NCI-H524 (cell line): ENCODE measurements at regions not wholly inside any gene's neighbourhood (a gene's known extent, or its start where the extent isn't known, plus 50 kb on each side); places are given as distances from the start of the nearest gene placed in this dataset.
"Not testable (repeated sequence)": the region's sequence is repeated elsewhere in the genome, so short reads cannot be mapped to it uniquely, and the experiment has no call there.

Experiments used
- DNase-seq, 2 experiments: peaks; one replicate each; lab custom pipeline; 2025; lab: John Stamatoyannopoulos, UW

DNA sequence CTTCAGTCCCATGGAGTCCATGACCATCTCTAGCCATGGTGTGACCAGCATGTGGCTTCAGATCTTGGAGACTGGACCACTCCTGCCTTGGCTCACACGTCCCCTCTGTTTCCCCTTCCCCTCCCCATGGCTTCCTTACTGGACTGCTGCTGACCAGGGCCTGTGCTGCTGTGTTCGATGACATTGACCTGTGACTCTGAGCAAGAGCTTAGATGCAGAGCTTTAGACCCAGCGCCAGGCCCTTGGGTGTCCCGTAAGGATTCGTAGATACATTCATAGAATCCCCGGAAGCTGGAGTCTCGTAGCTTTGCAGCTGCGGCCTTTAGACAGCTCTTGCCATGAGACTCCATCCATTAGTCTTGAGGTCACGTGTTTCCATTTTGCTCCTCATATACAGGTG lies 96.3 kb downstream of the NPIPB11 start:
- not testable (repeated sequence) for DNase-seq

DNA sequence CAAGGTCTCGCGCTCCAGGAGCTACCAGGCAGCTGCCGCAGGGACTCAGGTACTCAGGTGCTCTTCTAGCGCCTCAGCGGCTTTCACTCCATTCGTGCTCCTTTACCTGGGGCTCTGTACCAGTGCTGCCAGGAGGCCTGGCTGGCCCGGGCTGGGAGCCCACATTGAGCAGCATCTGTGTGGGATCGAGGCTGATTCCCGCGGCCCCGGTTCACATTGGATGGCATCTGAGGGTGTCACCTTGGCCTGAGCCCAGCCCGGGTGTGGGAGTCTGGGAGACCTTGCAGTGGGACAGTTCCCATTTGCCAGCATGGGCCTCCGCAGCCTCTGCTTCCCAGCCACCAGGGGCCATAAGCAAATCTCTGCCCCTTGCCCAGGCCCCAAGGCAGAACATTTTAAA lies 96.9 kb downstream of the NPIPB11 start:
- DNase-seq = not testable (repeated sequence)

DNA sequence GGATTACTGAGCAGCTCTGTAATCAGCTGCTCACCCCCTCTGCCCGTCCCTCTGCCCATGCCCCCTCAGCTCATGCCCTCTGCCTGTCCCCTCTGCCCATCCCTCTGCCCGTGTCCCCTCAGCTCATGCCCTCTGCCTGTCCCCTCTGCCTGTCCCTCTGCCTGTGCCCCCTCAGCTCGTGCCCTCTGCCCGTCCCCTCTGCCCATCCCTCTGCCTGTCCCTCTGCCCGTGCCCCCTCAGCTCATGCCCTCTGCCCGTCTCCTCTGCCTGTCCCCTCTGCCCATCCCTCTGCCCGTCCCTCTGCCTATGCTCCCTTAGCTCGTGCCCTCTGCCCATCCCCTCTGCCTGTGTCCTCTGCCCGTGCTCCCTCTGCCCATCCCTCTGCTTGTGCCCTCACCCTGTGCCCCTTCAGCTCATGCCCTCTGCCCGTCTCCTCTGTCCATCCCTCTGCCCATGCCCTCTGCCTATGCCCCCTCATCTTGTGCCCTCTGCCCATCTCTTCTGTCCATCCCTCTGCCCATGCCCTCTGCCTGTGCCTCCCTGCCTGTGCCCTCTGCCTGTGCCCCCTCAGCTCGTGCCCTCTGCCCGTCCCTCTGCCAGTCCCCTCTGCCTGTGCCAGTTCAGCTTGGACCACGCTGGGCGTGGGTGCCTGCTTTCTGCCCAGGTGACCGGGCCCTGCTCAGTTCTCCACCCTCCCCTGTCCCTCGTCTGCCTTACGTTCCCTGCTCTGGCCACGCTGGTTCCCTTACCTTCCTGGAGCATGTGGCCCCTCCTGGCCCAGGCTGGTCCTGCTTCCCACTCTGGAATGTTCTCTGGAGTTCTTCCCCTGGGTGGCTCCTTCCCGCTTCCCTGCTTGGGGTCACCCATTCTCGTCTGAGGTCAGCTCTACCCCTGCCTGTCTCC lies 97.6 kb downstream of the NPIPB11 start:
- DNase-seq = no peak

DNA sequence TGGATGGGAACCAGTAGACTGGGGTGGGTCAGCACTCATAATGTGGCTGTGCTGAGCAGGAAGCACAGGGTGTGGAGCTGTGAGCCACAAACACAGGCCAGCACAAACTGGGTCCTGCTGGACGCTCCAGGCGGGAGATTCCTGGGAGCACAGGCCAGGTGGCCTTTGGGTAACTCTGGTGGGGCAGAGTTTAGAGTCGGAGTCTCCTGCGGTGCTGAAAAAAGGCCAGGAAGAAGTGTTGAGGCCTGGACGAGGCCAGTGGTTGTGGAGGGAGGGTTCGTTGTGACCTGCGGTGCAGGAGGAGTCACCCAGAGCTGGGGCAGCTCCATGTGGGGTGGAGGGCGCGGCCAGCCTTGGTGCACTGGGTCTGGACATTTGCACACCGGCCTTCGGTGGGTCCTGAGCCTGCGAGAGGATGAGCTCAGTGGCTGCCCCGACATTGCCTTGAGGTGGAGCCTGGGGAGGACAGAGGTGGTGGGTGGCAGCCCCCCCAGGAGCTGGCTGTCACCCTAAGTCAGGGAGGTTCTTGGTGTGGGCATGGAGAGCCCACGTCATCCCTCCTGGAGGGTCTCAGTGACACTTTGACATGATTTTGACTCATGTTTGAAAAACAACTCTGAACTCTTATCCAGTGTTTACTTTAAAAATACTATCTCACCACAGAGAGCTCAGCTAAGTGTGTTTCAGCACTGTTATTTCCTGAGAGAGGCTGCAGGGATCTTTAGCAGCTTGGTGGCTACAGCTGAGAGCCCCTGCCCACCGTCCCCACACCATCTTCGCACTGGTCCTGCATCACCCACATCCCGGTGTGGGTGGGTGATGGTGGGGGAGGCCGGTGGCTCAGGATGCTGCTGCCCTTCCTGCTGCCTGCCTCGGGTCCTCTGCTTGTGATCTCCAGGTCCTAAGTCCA lies 98.7 kb downstream of the NPIPB11 start:
- no peak for DNase-seq

DNA sequence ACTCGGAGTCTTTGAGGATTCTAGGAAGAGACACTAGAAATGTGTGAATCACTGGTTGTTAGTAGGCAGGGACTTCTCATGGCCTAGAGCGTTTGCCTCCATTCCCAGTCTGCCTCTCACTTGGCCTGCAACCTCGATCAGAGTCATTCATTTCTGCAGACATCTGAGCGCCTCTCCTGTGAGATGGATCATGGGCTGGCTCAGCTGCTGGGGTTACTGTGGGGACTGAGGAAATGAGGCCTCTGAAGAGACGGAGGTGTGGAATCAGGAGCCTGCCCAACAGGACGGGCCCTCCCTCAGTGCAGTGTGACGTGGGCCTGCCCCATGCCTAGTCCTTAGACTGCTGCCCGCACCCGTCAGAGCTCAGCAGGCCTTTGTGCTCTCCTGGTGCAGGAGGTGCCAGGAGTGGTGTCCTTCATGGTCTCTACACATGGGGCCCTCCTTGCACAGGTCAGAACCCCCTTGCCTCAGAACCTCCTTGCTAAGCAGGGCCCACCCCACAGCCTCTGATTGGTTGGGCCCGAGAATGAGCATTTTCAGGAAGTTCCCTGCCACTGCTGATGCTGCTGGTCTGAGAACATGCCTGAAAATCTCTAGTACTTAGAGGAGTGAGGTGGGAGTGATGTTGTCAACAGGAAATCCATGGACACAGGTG lies 99.4 kb downstream of the NPIPB11 start:
- no peak for DNase-seq

DNA sequence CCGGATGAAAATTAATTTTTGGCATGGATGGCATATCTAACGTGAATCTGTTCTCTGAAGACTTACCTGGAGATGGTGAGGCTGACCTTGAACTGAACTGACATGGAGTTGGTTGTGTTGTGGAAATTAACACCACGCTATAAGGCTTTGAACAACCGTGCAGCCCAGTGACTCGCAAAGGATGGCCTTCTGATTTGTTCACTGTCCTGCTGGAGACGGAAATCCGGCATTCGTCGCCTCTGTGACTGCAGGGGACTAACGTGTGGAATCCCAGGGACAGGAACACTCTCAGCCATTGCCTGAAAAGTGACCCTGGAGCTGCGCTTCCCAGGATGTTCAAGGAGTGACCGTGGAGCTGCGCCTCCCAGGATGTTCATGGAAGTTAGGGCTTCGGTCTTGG lies 100.3 kb downstream of the NPIPB11 start:
- no peak for DNase-seq

DNA sequence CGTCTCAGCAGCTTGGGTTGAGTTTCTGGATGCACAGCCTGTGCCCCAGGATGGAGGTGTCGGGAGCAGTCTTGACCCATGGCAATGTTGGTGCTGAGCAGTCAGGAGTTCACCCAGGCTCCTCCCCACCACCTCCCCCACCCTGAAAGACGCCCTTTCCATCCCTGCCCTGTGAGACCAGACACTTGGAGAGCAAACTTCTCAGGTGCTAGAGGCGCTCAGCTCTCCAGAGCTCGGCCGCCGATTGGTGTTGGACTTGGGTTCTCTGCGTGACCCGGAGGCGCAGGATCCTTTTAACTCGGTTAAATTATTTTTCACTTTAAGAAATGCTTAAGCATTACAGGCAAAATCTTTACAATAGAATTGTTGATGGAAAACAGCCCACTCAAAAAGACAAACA lies 101.5 kb downstream of the NPIPB11 start:
- not testable (repeated sequence) for DNase-seq

DNA sequence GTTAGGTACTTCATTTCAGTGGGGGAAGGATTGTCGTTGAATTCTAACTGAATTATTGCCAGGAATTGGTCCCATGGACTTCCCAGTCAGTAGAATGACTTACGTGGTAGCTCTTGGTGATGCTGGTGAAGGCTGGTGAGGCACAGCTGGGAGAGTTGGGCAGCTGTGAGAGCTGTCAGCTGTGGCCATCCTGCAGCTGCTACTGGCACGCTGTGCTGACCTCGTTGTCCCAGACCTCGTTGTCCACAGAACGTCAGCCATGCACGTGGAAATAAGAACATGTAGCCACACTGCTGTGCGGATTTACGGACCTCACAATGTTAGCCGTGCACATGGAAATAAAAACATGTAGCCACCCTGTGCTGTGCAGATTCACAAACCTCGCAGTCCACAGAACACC lies 102.3 kb downstream of the NPIPB11 start:
- DNase-seq = no peak

DNA sequence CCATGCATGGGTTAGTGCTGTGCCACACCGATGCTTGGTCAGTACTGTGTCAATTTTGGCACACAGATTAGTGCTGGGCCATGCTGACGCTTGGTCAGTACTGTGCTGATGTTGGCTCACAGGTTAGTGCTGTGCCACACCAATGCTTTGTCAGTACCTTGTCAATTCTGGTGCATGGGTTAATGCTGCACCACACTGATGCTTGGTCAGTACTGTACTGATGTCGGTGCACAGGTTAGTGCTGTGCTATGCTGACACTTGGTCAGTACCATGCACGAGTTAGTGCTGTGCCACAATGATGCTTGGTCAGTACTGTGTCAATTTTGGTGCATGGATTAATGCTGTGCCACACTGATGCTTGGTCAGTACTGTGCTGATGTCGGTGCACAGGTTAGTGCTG lies 103.0 kb downstream of the NPIPB11 start:
- DNase-seq = no peak

DNA sequence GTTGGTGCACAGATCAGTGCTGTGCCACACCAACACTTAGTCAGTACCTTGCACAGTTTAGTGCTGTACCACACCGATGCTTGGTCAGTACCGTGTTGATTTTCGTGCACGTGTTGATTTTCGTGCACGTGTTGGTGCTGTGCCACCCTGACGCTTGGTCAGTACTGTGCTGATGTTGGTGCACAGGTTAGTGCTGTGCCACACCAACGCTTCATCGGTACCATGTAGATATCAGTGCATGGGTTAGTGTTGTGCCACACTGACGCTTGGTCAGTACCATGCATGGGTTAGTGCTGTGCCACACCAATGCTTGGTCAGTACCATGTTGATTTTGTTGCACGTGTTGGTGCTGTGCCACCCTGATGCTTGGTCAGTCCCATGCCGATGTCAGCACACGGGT lies 103.5 kb downstream of the NPIPB11 start:
- DNase-seq = no peak

DNA sequence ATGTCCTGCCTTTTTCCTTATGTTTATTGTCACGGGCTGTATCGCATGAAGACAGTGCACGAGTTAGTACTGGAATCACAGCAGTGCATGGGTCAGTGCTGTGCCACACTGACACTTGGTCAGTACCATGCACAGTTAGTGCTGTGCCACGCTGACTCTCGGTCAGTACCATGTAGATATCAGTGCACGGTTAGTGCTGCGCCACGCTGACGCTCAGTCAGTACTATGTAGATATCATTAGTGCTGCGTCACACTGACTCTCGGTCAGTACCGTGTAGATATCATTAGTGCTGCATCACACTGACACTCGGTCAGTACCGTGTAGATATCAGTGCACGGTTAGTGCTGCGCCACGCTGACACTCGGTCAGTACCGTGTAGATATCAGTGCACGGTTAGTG lies 104.1 kb downstream of the NPIPB11 start:
- not testable (repeated sequence) for DNase-seq

DNA sequence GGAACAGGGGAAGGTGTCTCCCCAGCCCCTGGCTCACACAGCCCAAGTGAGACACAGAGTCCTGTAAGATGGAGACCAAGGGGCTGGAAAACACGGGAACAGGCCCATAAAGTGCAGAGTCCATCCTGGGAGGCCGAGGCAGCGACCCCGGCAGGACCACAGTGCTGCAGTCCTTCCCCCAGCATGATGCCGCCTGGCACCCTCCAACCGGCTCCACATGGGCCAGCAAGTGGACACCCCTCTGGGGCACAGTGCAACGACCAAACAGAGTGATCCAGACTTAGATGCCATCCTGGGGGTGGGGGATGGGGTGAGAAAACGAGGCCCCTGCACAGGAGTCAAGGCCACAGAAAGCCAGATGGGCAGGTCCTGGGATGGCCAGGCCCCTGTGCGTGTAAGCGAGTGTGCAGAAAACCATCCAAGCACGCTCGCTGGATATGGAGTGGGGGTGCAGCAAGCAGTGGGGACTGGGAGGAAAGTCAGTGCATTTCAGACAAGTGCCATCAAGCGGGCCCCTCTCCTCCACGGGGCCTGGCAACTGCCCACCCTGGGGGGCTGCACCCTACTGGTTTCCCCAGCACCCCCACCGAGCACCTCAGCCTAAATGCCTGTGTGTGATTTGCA lies 104.7 kb downstream of the NPIPB11 start:
- not testable (repeated sequence) for DNase-seq

DNA sequence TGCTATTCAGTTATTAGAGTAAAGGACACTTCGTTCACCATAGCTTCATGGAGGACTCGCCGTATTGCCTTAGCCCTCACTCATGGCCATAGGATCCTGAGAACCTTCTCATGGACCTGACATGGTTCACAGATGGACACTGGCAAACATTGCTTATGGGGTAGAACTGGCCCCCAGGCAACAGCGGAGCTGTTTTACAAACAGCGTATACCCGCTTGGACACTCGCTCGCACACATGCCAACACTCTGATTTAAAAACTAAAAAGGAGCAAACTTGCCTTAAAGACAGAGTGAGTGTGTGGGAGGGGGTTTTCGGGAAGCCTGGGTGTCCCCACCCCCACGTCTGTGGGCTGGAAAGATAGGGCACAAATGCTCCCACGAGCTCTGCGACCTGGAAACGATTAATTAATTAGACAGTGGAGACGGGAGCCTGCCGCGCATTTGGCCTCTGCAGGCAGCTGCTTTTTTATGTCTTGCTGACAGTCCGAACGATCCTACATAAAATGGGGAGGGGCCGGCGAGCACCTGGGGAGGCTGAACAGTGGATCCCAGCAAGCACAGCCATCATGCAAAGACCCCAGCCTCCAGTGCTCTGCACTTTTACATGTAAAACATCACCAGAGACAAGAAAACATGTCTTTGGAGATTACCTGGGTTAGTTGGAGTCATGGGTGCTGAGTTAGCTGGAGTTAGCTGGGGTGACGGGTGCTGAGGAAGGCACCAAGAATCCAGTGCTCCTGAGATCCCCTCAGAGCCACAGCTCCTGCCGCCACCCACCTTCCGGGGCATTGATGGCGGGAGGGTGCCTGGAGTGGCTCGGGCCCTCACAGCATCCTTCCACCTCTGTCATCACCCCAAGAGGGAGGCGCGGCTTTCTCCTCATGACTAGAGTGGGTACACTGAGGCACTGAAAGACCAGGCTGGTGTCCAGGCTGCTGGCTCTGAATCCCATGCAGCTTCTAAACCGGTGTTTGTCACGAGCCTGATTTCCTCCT lies 105.7 kb downstream of the NPIPB11 start:
- not testable (repeated sequence) for DNase-seq

DNA sequence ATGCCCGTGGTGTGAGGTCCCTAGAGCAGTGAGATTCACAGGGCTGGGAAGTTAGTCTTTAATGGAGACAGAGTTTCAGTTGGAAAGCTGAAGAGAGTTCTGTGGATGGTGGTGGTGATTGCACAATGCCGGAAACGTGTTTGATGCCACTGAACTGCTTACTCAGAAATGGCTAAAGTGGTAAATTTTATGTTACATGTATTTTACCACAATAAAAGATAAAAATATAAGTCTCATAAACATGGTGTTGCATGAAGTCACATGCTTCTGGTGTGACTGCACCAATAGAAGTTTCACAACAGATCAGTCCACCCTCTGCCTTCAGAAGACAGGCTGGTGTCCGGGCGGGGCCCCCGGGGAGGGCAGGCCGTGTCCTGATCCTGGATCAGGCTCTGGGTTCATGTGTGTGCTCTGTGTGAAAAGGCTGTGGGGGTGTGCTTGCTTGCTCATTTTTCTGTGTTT lies 106.5 kb downstream of the NPIPB11 start:
- not testable (repeated sequence) for DNase-seq

DNA sequence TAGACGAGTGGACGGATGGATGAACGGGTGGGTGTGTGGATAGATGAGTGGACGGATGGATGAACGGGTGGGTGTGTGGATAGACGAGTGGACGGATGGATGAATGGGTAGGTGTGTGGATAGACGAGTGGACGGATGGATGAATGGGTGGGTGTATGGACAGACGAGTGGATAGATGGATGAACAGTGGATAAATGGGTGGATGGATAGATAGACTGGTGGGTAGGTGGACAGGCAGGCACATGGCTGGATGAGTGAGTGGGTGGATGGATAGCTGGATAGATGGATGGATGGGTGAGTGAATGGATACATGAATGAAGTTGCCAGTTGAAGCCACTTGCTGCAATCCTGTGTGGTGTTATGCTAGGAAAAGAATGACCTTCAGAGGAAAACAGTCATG lies 107.5 kb downstream of the NPIPB11 start:
- DNase-seq = not testable (repeated sequence)

DNA sequence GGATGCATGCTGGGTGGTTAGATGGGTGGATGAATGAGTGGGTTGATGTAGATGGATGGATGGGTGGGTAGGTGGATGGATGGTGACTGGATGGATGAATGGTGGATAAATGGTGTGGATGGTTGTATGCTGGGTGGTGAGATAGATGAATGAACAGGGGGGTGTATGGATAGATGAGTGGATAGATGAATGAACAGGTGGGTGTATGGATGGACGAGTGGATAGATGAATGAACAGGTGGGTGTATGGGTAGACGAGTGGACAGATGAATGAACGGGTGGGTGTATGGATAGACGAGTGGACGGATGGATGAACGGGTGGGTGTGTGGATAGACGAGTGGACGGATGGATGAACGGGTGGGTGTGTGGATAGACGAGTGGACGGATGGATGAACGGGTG lies 108.2 kb downstream of the NPIPB11 start:
- not testable (repeated sequence) for DNase-seq

DNA sequence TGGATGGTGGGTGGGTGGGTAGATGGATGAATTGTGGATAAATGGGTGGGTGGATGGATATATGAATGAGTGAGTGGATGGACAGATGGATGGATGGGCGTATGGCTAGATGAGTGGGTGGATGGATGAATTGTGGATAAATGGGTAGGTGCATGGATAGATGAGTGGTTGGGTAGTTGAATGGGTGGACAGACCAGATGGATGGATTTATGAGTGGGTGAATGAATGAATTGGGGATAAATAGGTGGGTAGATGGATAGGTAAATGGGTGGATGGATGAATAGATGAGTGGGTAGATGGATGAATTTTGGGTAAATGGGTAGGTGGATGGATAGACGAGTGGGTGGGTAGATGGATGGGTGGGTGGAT lies 108.7 kb downstream of the NPIPB11 start:
- DNase-seq = not testable (repeated sequence)

DNA sequence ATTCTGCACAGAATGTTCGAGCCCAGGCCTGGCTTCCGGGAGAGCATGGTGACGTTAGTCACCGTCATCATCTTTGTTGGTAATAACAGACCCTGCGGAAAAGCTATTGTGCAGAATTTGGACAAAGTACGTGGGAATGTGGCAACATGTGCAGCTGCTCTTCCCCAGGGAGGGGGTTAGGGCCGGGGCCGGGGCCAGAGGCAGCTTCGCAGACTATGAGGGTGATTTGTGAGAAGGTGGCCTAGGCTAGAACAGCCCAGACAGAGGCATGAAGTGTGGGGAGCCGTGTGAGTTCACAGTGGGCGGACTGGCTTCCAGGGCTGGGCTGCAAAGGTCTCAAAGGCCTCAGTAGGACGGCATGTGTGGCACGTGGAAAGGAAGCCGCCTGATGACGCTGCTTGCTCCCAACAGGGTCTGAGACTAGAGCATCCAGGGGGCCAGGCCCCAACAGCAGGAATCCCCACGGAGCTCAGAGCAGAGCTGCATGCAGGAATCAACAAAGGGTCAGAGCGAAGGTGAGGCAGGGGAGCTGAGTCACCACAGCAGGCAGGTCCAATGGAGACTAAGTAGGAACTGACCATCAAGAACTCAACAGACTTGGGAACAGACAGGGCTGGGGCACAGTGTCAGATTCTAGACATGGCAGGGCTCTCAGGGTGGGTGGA lies 109.2 kb downstream of the NPIPB11 start:
- not testable (repeated sequence) for DNase-seq

DNA sequence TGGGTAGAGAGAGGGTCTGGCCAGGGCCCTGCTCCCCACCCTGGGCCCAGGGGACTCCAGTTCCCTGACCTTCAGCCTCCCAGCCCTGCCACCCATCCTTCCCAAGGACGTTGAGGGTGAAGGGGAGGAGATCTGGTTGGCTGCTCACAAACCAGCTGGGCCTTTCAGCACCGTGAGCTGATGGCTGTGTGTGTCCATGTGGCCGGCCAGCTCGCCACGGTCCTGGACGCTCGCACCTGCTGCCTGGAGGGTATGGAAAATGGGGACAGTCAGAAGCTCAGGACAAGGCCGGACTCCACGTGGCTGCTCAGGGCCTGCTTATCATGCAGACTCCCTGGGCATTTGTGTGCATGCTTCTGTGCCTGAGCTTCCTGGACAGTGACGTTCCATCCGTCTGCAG lies 110.3 kb downstream of the NPIPB11 start:
- DNase-seq = not testable (repeated sequence)
